B cell (primary cell): ENCODE measurements at regions not wholly inside any gene's neighbourhood (a gene's known extent, or its start where the extent isn't known, plus 50 kb on each side); places are given as distances from the start of the nearest gene placed in this dataset.

Experiments
- ATAC-seq: fragments of 200-7000 bp; cut with Tn5 transposase; one replicate; pipeline ENCODE4 v1.10.0; 2021; ENCODE audit warnings: low read depth, mild to moderate bottlenecking, moderate number of reproducible peaks, moderate library complexity
- CTCF ChIA-PET: fragments of 350-600 bp; sonication (Branson Sonifier 250); formaldehyde crosslinking; loops from one replicate; lab custom pipeline; 2021; ENCODE audit warnings: antibody characterized with exemption, inconsistent platforms; lab: Charles Lee
- POLR2A ChIA-PET: fragments of 350-600 bp; sonication (Branson Sonifier 250); formaldehyde crosslinking; loops from one replicate; lab custom pipeline; 2021; ENCODE audit warnings: antibody characterized with exemption; lab: Charles Lee
- DNase-seq: peaks from one replicate; pipeline ENCODE4 v3.0.0; 2013
- H2AFZ ChIP-seq: 2 replicates; pipeline ENCODE4 v1.6.1; 2012; ENCODE audit warnings: mild to moderate bottlenecking, low read depth, low read length; ENCODE audit not compliant: insufficient read depth, poor library complexity, severe bottlenecking
- H3K27ac ChIP-seq, 2 donors: 1 replicate in 1 of 2; 2 replicates in 1 of 2; pipeline ENCODE4 v1.5.1; 2012 to 2013; ENCODE audit warnings: low read length in 2 of 2, mild to moderate bottlenecking in 2 of 2, moderate library complexity in 1 of 2
- H3K27me3 ChIP-seq, 4 experiments: fragments of 200-600 bp in 1 of 4; sonication (generic) in 1 of 4; replicated peaks in 1 of 4; 1 replicate in 2 of 4; 2 replicates in 2 of 4; pipeline versions ENCODE4 v1.6.1 to v1.7.0; 2013 to 2016; ENCODE audit warnings: low read length in 3 of 4, mild to moderate bottlenecking in 2 of 4, mixed read lengths in 1 of 4, moderate library complexity in 1 of 4; ENCODE audit not compliant: insufficient read depth in 4 of 4, control insufficient read depth in 3 of 4; ENCODE audit errors: control extremely low read depth in 1 of 4
- H3K36me3 ChIP-seq, 2 experiments: replicated peaks in 1 of 2; 1 replicate in 1 of 2; 2 replicates in 1 of 2; pipeline versions ENCODE4 v1.6.1 to v1.7.1; 2013; ENCODE audit warnings: low read length in 1 of 2; ENCODE audit not compliant: insufficient read depth in 2 of 2, control insufficient read depth in 1 of 2; ENCODE audit errors: control extremely low read depth in 1 of 2, extremely low read depth in 1 of 2
- H3K4me1 ChIP-seq, 2 donors: fragments of 200-600 bp in 1 of 2; sonication (generic) in 1 of 2; 1 replicate in 1 of 2; 2 replicates in 1 of 2; pipeline versions ENCODE4 v1.5.1 to v1.6.1; 2013 to 2017; ENCODE audit warnings: low read length in 2 of 2; ENCODE audit not compliant: control insufficient read depth in 2 of 2, insufficient read depth in 2 of 2
- H3K4me2 ChIP-seq: replicated peaks from 2 replicates; pipeline ENCODE3; 2012; ENCODE audit warnings: mild to moderate bottlenecking, low read depth, low read length; ENCODE audit not compliant: poor library complexity, severe bottlenecking
- H3K4me3 ChIP-seq, 5 experiments: fragments of 200-600 bp in 1 of 5; sonication (generic) in 1 of 5; 1 replicate in 3 of 5; 2 replicates in 2 of 5; pipeline versions ENCODE4 v1.5.1 to v1.7.0; 2011 to 2016; ENCODE audit warnings: low read length in 4 of 5, mild to moderate bottlenecking in 4 of 5, low read depth in 2 of 5, control low read depth in 1 of 5, moderate library complexity in 1 of 5; ENCODE audit not compliant: insufficient read depth in 1 of 5; ENCODE audit errors: control extremely low read depth in 1 of 5, extremely low read depth in 1 of 5
- H3K79me2 ChIP-seq: fragments of 200-600 bp; sonication (generic); one replicate; pipeline ENCODE4 v1.6.0; 2016; ENCODE audit warnings: low read length; ENCODE audit not compliant: control insufficient read depth, insufficient read depth
- H3K9ac ChIP-seq: fragments of 200-600 bp; sonication (generic); 2 replicates; pipeline ENCODE4 v1.6.1; 2017; ENCODE audit warnings: mild to moderate bottlenecking, low read length, moderate library complexity
- H3K9me3 ChIP-seq, 3 donors: one replicate each; pipeline versions ENCODE4 v1.6.1 to v1.7.1; 2013; ENCODE audit warnings: low read length in 2 of 3; ENCODE audit not compliant: control insufficient read depth in 2 of 3, insufficient read depth in 1 of 3; ENCODE audit errors: control extremely low read depth in 1 of 3
- H4K20me1 ChIP-seq: 2 replicates; pipeline ENCODE4 v1.6.0; 2012; ENCODE audit warnings: mild to moderate bottlenecking, low read length; ENCODE audit not compliant: insufficient read depth, control insufficient read depth, poor library complexity, severe bottlenecking
- H3K27ac Mint-ChIP-seq: one replicate; pipeline ENCODE4 v1.8.0; 2021; ENCODE audit warnings: mixed read lengths
- H3K27me3 Mint-ChIP-seq: one replicate; pipeline ENCODE4 v1.8.0; 2021; ENCODE audit warnings: mixed read lengths
- H3K4me1 Mint-ChIP-seq: one replicate; pipeline ENCODE4 v1.8.0; 2021; ENCODE audit warnings: mixed read lengths
- H3K4me3 Mint-ChIP-seq: one replicate; pipeline ENCODE4 v1.8.0; 2021; ENCODE audit warnings: mixed read lengths
- H3K9me3 Mint-ChIP-seq: one replicate; pipeline ENCODE4 v1.8.0; 2022; ENCODE audit warnings: mixed read lengths; ENCODE audit not compliant: insufficient read depth
- EZH2 ChIP-seq: IDR thresholded peaks from 2 replicates; pipeline ENCODE4 v1.6.1; 2012; ENCODE audit warnings: borderline replicate concordance, low read depth, mild to moderate bottlenecking, moderate library complexity, low read length; ENCODE audit not compliant: insufficient read depth, poor library complexity, severe bottlenecking
- WGBS: methylation state at CpG from one replicate; pipeline ENCODE4 v1.1.5; 2013; ENCODE audit warnings: missing lambda C conversion rate; ENCODE audit not compliant: insufficient coverage; 5-methylcytosine and 5-hydroxymethylcytosine counted together
- intact Hi-C: fragments of 100-400 bp; cut with micrococcal nuclease; formaldehyde crosslinking; loops from one replicate; pipeline ENCODE4 v1.10.0; 2022
- TF ChIP-seq, protein P1 (sequence below): fragments of 200-600 bp; IDR thresholded peaks from one replicate; pipeline ENCODE4 v1.8.0; 2022; ENCODE audit warnings: antibody characterized with exemption, mild to moderate bottlenecking

DNA sequence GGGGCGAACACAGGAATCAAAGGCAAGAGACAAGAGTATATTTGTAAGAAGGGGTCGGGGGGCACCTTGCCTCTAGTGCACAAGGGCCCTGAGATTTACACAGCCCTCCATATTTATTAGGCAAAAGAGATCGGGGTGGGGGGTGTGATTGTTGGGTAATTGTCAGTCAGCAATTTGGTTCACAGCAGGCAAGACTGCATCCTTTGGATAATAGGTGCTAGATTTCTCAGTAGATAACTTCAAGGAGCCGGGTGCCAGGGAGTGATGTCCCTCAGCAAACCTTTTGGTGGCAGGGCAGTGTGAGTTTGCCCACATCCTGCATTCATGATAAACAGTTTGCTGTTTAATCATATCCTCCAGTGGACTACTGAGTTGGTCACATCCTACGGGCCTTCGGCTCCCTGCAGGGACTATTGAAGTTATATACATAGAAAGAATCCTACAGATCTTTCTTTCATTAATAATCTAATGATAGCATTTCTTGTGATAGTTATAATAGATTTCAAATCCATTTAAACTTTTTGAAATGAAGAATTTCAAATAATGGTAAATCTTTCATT is 178.5 kb downstream of the GNAI1 start:
- ChIA-PET POLR2A (no interaction called here), CTCF (no interaction called here)
- no peak overlapping the region for H3K27ac Mint-ChIP-seq
- Histone ChIP-seq H3K36me3 (no peaks in the 10 kb centered on the region), H4K20me1 (no peaks in the 10 kb centered on the region), H3K9ac (no peak overlapping the region), H3K79me2 (no peaks in the 10 kb centered on the region), H2AFZ (no peak overlapping the region), H3K4me2 (no peak overlapping the region), H3K4me1 (no peaks in the 10 kb centered on the region), H3K9me3 (no peaks in the 10 kb centered on the region), H3K27me3 (no peaks in the 10 kb centered on the region), H3K27ac (no peak overlapping the region), H3K4me3 (no peak overlapping the region)
- whole genome bisulfite sequencing: no CpG with 5 or more reads among the region's 6 CpGs
- DNase-seq (no peak), ATAC-seq (no peak)
- TF ChIP-seq, protein P1, sequence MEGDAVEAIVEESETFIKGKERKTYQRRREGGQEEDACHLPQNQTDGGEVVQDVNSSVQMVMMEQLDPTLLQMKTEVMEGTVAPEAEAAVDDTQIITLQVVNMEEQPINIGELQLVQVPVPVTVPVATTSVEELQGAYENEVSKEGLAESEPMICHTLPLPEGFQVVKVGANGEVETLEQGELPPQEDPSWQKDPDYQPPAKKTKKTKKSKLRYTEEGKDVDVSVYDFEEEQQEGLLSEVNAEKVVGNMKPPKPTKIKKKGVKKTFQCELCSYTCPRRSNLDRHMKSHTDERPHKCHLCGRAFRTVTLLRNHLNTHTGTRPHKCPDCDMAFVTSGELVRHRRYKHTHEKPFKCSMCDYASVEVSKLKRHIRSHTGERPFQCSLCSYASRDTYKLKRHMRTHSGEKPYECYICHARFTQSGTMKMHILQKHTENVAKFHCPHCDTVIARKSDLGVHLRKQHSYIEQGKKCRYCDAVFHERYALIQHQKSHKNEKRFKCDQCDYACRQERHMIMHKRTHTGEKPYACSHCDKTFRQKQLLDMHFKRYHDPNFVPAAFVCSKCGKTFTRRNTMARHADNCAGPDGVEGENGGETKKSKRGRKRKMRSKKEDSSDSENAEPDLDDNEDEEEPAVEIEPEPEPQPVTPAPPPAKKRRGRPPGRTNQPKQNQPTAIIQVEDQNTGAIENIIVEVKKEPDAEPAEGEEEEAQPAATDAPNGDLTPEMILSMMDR: no peak
- no peak for TF ChIP-seq EZH2
- no peaks in the 10 kb centered on the region for H3K4me1 Mint-ChIP-seq
- H3K4me3 Mint-ChIP-seq: no peak overlapping the region
- no peaks in the 10 kb centered on the region for H3K9me3 Mint-ChIP-seq
- intact Hi-C loops: no loop called here
- H3K27me3 Mint-ChIP-seq: no peaks in the 10 kb centered on the region

DNA sequence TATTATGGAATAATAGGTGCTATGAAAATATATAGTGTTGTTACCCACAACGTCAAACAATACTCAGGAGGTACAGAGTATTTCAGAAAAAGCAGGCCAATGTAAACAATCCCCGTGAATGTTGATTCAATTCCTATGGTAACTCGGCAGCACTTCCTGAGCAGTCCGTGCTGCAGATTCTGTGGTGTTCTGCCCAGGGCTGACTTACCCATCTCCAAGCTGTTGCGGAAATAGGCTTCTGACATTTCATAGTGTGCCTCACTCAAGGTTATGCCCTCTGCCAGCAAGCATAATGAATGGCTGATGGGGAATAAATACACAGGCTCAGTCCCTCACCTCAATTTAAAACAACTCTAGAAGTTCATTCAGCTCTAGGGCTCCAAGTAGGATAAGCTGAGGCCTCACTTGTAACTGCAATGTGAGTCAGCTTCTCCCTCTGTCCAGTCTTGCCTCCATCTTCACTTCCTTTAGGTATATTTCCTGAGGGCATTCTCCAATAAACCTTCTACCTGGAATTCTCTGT is 177.6 kb downstream of the GNAI1 start:
- Histone ChIP-seq H3K4me3 (no peak overlapping the region), H3K4me1 (no peaks in the 10 kb centered on the region), H3K9me3 (no peaks in the 10 kb centered on the region), H3K27ac (no peak overlapping the region), H3K9ac (no peak overlapping the region), H3K36me3 (no peaks in the 10 kb centered on the region), H3K79me2 (no peaks in the 10 kb centered on the region), H3K27me3 (no peaks in the 10 kb centered on the region), H4K20me1 (no peaks in the 10 kb centered on the region), H2AFZ (no peak overlapping the region), H3K4me2 (no peak overlapping the region)
- ChIA-PET CTCF (no interaction called here), POLR2A (no interaction called here)
- H3K4me3 Mint-ChIP-seq: no peak overlapping the region
- ATAC-seq (no peak), DNase-seq (no peak)
- WGBS: 31% methylated on average over 4 of the region's 5 CpGs
- no peaks in the 10 kb centered on the region for H3K4me1 Mint-ChIP-seq
- no peaks in the 10 kb centered on the region for H3K9me3 Mint-ChIP-seq
- intact Hi-C loops: no loop called here
- TF ChIP-seq EZH2: no peak
- TF ChIP-seq, protein P1: no peak
- no peaks in the 10 kb centered on the region for H3K27me3 Mint-ChIP-seq
- no peak overlapping the region for H3K27ac Mint-ChIP-seq
